SH-SY5Y (cell line): ENCODE measurements at regions not wholly inside any gene's neighbourhood (a gene's known extent, or its start where the extent isn't known, plus 50 kb on each side); places are given as distances from the start of the nearest gene placed in this dataset.

Experiments
- GATA2 ChIP-seq: IDR thresholded peaks from 2 replicates; pipeline ENCODE4 v1.6.1; 2011; ENCODE audit warnings: mild to moderate bottlenecking, low read depth, low read length
- GATA3 ChIP-seq: IDR thresholded peaks from 2 replicates; pipeline ENCODE4 v1.6.1; 2011; ENCODE audit warnings: low read depth, mild to moderate bottlenecking, low read length, moderate library complexity

DNA sequence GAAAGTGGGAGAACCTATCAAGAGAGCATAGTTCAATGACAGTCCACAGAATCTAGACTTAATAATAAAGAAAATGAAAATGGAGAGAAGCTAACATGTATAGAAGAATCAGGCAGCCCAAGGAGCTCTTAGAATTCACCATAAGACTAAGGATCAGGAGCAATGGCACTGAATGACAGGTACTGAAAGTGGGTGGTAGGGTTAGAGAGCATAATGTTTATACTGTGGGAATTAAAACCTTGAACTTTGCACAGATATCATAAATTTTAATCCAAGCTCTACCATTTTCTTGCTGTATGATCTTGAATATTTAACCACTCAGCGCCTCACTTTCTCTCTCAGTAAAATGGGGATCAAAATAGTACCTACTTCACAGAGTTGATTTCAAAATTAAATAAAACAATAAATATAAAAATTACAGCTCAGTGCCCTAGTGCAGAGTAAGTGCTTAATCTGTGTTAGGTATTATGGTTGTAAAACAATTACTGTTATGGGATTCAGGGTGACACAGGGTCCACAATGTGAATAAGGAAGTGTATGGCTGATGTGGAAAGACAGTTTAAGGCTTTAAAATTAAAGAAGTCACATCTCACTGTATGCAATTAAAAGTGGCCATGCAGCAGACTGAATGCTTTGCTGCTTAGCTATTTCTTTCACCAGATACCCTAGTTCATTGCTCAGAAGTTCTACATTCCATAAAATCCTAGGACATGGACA is 319.8 kb downstream of the HINT1 start:
- TF ChIP-seq GATA2 (no peak), GATA3 (no peak)
